ENCODE measurements at regions not wholly inside any gene's neighbourhood (a gene's known extent, or its start where the extent isn't known, plus 50 kb on each side); places are given as distances from the start of the nearest gene placed in this dataset.

DNA sequence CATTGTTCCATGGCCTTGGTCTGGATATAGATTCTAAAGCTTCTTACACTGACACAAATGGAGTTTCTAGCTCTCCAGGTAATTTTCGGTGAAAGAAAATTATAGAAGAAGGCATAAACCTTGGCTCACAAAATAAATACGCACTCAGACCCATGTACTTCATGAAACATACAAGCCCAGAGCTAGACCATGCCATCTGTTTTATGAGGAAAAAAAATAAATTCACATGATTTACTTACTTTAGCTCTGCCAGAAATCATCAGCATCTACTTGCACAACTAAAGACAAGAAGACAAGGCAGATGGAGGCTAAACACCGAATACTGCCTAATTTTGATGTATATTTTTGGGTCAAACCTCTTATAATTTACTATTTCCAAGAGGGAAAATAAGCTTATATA lies 197.4 kb upstream of the KLF14 start:
- no peak for DNase-seq (ENCODE audit: low spot score)

DNA sequence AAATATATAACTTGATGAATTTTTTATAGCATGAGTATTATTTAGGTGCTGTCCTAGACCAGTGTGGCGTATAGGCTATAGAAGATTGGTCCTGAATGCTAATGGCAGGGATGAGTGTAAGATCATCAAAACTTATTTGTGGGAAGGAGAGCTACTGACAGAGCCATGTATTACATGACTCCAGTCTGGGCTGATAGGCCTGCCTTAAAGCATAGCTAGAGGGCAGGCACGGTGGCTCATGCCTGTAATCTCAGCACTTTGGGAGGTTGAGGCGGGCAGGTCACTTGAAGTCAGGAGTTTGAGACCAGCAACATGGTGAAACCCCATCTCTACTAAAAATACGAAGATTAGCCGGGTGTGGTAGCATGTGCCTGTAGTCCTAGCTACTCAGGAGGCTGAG lies 198.1 kb upstream of the KLF14 start:
- no peak for DNase-seq (ENCODE audit: low spot score)

DNA sequence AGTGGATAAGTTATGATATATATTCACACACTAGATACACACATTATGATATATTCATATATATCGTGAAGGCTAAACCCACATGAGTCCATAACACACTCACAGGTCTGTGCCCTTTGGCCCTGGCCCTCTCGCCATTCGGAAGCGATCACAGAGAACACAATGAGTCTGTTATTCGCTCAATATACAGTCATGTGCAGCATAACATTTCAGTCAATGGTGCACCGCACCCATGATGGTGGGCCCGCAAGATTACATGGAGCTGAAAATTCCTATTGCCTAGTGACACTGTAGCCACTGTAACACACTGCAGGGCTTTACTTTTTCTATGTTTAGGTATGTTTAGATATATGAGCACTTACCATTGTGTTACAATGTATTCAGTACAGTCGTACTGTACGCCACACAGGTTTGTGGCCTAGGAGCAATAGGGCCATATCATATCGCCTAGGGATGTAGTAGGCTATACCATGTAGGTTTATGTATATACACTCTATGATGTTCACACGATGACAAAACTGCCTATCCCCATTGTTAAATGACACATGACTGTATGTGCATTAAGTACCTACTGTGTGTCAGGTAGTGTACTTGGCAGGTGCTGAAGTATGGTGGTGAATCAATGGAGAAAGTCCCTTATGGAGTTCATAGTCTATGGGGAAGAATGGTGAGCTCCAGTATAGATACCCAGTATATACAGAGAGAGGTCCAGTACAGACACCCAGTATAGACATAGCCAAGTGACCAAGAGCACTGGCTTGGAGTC lies 198.8 kb upstream of the KLF14 start:
- no peak for DNase-seq (ENCODE audit: low spot score)

DNA sequence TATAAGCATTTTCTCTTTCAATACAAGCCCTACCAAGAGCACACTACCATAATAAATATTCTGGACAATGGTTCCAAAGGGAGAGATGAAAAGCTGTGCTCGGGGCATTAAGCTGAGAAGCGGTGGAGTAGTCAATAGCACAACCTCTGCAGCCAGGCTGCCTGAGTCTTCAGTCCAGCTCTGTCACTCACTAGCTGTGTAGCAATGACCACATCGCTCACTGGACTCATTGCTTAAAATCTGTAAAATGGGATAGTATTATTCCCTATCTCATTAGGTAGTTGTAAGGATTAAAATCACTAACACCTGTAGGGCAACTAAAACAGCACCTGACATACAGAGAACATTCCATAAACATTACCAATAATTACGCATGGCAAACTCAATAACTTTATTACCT lies 199.9 kb upstream of the KLF14 start:
- DNase-seq (ENCODE audit: low spot score): no peak

DNA sequence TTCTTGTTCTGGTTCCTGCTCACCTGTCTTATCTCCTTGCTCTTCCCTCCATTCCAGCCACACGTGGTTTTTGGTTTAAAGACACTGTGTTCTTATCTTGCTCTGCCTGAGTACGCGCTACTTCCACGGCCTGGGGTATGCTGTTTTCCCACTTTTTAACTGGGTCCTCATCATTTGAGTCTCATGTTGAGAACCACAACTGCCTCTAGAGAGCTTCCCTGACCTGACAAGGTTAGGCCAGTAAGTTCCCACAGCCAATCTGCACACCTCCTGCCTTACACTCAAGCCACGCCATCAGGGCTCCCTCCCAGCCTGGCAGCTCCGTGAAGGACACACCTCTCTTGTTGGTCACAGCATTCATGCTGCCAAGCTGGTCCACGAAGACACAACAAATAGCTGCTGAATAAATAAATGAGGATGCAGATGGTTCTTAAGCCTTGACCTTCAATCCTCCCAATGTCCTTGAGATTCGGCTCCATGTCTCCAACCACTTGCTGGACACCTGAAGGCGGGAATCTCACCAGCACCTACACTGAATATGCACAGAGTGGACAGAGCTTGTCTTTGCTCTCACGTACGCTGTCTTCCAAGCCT lies 201.7 kb upstream of the KLF14 start:
- DNase-seq (ENCODE audit: low spot score): no peak

DNA sequence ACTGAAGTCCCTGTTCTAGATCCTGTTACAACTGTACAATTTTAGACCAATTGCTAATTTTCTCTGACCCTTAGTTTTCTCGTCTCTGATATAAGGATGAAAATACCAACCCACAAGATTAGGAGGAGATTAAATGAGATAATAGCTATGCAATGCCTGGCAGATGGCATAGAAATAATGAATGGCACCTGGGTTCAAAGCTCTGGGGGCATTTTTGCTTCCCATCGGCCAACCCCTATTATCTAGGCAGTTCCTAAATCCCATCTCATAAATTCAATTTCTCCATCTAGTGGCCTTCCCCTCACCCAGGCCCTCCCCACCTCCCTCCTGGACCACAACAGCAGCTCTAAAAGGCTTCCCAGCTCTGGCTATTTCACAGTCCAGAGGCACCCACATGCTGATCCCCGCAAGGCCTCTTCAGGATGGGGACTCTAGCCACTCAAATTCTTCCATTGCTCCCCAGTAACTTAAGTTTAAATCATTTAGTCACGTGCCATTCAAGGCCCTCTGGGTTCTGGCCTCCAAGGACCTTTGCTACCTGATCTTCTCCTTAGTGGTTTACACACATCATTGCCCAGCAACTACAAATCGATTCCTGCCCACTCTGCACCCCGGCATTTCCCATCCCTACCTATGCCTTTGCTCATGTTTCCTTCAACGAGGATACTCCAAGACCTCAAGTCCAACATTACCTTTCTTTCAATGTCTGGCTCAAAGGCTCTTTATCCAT lies 202.4 kb upstream of the KLF14 start:
- no peak for DNase-seq (ENCODE audit: low spot score)

DNA sequence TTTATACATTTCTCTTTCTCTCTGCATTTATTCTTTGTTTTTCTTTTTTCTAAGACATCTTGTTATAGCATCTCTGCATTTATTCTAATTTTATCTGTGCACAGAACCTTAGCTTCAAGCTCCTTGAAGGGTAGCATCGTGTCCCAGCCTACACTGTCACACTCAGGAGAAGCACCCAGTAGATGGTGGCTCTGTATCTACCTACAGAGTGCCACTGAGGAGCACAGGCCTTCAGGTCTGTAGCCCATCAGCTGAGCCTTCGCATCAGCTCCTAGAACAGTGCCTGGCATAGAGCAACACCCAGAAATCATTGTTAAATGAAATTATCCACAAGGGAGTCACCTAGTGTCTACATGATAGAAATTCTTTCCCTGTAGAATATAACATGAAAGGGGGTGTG lies 203.0 kb upstream of the KLF14 start:
- no peak for DNase-seq (ENCODE audit: low spot score)

DNA sequence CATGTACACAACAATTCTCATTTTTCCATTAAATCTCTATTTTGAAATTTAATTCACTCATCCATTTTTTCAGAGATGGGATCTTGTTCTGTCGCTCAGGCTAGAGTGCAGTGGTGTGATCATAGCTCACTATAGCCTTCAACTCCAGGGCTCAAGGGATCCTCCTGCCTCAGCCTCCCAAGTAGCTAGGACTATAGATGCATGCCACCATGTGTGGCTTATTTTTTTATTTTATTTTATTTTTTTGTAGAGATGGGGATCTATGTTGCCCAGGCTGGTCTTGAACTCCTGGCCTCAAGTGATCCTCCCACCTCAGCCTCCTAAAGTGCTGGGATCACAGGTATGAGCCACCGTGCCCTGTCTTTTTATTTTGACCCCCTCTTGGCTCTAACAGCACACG lies 203.8 kb upstream of the KLF14 start:
- no peak for DNase-seq (ENCODE audit: low spot score)

DNA sequence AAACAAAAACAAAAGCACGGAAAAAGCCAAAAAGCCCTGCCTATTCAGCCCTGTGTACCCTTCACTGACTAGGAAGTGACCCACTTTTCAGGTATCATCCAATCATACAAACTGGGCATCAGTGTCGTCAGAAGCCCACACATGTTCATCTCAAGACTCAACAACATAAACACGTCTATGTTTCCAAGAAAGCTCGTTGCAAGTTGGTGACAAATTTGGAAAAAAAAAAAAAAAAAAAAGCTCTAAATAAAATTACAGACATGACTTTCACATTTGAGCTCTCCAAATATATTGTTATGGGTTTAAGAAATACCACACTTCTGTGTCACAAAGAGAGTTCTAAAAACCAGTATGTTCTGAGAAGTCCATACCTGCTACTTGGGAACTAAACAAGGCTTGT lies 204.7 kb upstream of the KLF14 start:
- peak; percentile 29 for DNase-seq (ENCODE audit: low spot score)

DNA sequence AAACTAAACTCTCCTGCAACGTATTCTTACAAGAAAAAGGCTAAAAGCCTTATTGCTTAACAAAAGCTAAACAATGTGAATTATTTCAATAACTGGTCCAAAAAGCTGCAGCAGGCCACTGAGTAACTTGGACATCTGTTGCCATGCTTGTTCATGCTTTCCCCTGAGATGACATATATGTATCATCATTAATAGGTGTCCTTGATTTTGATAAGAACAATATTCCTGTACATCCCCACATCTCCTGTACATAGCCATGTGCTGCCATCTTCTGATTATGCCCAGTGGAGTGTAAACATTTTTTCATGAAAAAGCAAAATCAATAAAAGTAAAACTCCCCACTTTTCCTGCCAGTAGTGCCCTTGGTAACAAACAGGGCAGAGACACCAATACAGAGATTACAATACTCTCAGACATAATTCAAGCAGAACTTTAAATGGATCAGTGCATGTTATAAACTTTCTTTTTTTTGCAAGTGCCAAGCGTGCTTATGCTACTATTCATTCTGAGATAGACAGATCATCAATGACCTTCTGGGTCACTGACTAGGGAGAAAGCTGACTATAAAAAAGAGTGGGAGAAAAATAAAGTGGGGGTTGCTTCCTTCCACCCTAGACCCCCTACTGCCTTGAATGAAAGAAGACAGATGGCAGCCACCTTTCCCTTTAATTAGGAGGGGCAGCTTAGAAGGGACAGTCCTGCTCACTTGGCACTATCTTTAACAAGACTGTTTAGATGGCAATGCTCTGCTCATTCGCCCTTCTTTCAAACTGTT lies 205.5 kb upstream of the KLF14 start:
- no peak for DNase-seq (ENCODE audit: low spot score)

DNA sequence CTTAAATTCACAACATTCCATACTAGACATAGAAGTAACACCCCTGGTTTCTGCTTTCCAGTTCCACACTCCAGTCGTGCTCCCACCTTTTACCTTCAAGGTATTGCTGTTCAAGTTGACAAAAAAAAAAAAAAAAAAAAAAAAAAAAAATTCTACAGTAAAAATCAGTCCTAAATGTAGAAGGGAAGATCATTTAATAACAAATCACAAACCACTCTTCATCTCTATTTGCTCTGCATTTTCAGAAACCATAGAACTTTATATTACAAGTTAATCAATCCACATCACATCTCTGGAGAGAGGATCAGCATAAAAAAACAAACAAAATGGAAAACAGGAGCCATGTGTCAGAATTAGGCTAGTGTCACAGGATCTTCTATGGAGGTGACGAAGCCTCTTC lies 206.3 kb upstream of the KLF14 start:
- no peak for DNase-seq (ENCODE audit: low spot score)

DNA sequence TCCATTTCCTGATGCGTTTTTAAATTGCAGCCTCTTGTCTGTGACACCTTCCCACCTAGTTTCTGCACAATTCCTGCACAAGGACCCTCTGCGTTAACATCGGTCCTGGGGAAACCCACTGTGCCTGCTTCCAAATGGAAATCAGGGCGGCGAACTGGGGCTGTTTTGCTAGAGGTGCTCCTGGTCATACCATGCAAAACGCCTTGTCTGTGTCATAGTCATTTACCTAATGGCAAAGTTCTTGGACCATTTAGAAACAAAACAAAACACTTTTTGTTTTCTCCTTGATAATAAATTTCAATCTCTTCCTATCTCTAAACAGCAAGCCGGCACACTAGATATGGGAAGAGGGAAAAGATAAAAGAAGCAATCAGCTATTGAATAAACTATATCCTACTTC lies 206.9 kb upstream of the KLF14 start:
- no peak for DNase-seq (ENCODE audit: low spot score)

DNA sequence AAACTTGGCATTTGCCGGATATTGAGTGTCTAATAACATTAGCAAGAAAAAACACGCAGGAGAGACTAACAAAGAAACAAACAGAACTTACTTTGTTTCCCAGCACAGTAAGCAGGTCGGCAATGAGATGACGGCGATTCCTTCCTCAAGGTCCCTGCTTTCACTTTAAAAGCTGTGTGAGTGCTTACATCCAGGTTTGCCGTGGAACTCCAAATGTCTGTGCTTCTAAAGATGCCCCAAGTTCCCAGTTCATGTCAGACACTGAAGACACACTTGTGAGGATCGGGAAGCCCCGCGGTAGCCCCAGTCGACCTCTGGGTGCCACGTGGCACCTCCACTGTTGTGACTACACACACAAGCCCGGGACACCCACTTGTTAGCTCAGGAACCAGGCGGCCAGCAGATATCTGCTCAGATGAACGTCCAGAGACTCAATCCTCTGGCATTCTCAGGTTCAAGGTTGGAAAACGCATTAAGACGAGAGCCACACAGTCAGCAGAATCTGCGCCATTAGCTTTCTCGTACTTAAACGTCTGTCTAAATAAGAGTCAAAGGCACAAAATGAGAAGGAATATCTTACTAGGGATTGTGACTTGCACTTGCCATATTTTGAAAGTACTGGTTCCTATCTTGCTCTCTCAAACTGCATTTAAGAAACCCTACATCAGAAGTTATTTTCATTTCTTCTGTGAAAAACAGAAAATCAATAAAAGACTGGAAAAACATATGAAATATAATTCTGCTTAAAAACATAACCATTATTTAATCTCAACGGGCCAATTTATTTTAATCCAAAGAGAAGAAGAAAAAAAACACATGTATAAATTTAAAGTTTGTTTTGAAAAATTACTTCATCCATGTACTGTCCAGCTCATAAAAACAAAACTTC lies 207.6 kb upstream of the KLF14 start:
- no peak for DNase-seq (ENCODE audit: low spot score)

DNA sequence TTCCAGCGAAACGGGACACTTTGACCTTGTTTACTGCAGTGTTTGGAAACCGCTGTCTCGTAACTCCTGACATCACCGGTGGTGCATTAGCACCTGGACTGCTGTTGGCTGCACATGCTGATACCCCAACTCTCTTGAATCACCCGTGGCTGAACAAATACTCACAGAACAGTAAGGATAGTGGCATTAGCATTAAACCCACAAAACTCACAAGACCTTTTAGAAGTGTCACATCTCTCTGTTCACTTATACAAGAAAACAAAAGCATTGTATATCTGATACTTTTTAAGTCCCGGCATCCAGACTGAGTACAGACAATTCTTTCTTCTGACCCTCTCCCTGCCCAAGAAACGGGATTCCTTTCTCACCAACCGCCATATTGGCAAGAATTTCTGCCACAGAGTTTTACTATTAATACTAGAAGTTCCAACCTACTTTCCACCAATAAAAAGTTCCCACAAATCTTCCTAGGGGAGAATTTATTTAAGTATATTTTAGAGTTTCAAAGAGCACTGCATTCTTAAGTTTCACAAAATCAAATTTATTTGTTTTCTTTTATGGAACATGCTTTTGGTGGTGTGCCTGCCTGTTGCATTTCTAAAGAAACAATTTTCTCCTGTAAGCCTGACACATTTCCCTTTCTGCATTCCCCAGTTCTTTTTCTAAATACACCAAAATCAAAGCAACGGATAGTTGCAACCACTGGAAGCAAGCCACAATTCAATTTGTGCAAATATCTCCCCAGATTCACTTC lies 208.4 kb upstream of the KLF14 start:
- no peak for DNase-seq (ENCODE audit: low spot score)

DNA sequence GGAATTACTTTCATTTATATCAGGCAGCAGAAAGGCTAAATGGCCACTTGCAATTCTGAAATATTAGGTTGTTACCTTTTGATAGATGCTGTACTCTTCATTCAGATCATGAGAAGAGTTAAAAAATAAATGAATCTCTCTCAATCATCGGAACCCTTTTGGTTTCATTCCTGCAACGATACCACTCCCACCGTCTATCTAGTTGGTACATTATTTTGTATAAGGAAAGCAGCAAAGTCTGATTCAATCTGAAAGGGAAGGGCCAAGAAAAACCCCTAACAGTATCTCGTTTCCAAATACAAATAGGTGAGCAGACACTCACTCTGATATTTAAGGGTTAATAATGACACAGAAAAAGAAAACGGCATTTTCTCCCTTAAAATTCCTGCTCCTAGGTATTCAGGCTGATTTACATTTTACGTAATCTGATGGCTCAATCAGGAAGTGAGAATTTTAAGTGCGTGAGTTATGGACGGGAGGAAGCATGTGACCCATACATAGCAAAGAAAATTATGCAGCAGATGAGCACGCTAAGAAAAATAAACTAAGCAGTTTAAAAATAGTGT lies 209.4 kb upstream of the KLF14 start:
- DNase-seq (ENCODE audit: low spot score): no peak

DNA sequence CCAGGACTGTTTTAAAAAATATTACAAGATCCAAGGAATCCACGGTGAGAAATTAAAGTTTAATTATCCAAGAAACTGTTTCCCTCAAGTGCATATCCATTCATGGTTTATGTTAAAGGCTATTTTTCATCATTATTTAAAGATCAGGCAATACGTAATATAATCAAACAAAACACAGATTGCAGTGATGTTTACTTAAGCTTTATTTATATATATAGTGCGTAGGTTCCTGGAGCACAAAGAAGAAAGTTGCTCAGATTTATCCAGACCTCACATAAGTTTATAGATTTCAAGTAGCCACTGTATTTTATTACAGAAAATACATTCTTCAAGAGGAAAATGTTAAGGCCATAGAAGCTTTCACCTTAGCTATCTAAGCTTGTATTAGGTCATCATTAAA lies 210.0 kb upstream of the KLF14 start:
- no peak for DNase-seq (ENCODE audit: low spot score)

DNA sequence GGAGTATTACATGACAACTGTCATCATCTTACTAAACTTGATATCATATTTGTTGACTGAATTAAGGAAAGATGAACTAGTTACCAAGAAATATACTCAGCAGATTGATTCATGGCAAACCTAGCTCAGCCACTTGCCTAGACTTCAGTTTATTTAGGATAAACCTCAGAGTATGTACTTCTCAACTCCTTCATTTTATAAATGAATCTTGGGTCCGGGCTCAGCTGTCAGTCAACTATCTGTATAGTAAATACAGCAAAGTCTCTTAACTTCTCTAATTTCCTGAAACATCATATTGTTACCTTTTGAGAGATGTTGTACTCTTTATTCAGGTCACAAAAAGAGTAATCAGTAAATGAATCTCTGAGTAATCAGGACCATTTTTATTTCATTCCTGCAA lies 211.0 kb upstream of the KLF14 start:
- no peak for DNase-seq (ENCODE audit: low spot score)

DNA sequence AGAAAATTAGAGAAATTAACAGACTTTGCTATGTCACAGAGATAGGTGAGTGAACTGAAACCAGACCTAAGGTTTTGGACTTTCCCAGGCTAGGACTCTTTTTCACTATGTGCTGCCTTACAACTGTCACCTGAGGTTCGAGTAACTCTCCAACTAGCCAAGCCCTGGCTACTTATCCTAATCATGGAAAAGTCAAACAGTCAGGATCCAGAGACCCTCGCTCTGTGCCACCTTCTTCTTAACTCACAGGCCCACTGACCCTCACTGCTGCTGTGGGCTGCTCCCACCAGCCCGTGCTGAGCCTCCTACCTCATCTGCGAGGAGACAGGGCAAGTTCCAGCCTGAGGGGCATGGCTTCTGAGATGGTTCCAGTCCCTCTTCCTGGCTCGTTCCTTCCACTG lies 211.4 kb upstream of the KLF14 start:
- no peak for DNase-seq (ENCODE audit: low spot score)

DNA sequence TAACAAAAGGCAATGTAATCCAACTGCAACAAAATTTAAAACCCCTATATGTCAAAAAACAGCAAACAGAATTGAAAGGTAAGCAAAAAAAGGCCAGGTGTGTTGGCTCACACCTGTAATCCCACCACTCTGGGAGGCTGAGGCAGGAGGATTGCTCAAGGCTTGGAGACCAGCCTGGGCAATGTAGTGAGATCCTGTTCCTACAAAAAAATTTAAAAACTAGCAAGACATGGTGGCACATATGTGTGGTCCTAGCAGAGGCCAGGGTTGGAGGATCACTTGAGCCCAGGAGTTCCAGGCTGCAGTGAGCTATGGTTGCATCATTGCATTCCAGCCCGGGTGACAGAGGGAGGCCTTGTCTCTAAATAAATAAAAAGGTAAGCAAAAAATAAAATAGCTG lies 212.1 kb upstream of the KLF14 start:
- no peak for DNase-seq (ENCODE audit: low spot score)

DNA sequence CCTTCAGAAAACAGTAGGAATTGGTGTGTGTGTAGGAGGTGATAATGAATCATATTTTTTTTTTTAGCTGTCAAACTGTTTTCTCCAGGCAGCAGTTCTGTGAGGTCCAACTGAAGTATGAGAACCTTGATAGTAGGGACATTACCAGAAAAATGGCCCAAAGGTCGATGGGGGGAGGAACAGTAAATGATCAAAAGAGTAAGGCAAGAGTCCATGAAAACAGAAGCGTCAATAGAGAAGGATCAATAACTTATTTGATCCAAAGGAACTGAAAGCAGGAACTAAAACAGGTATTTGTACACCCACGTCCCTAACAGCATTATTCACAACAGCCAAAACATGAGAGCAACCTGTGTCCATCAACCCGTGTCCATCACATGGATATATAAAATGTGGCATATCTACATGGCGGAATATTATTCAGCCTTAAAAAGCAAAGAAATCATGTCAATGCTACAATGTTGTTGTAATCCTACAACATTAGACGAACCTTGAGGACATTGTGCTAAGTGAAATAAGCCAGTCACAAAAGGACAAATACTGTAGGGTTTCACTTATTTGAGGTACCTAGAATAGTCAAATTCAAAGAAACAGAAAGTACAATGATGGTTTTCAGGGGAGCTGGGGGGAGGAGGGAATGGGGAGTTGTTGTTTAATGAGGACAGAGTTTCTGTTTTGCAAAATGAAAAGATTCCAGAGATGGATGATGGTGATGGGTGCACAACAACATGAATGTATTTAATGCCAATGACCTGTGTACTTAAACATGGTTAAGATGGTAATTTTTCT lies 214.0 kb upstream of the KLF14 start:
- DNase-seq (ENCODE audit: low spot score): no peak

Data from AG08395 (cell line).